ENCODE measurements at regions not wholly inside any gene's neighbourhood (a gene's known extent, or its start where the extent isn't known, plus 50 kb on each side); places are given as distances from the start of the nearest gene placed in this dataset.

GRCh38 chr2:16717477-16717876 lies 51.8 kb upstream of the CYRIA start:
- TF ChIP-seq CTCF (IDR thresholded peaks at IDR 0.05; ENCODE audit: insufficient read depth, low read length, poor library complexity, severe bottlenecking) = no peak
- no peak for TF ChIP-seq EZH2phosphoT487 (conservative IDR thresholded peaks at IDR 0.05; ENCODE audit: low read length)

Data from SU-DHL-6 (cell line).